ENCODE measurements at regions not wholly inside any gene's neighbourhood (a gene's known extent, or its start where the extent isn't known, plus 50 kb on each side); places are given as distances from the start of the nearest gene placed in this dataset.
A peak's percentile ranks its signal among the peaks of the same experiment; 100 is the strongest.

DNA sequence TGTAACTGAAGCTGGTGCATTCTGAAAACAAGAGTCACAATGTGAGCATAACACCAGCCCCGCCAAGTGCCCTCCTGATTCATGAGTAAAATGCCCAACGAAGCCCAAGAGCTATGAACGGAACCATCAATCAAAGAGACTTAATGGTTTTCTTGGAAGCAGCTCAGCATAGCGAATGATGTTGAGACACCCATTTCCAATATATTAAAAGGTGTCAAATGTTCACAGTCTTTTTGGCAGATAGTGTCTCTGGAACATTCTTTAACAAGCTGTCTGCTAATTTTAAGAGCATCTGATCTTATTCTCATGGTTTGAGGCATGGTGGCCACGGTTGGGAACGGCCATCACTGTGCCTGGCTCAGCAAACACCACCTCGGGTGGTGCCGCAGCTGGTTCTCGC, 133.4 kb upstream of the USP29 start:
- Histone ChIP-seq H3K9ac (ENCODE audit: low read length in 3 of 3) (no peak overlapping the region), H3K27me3 (ENCODE audit: control insufficient read depth, insufficient read depth, low read length) (no peaks in the 10 kb centered on the region), H3K27ac (ENCODE audit: low read depth in 2 of 2, low read length in 2 of 2) (no peak overlapping the region), H3K4me3 (ENCODE audit: low read length in 3 of 3) (no peak overlapping the region), H3K9me3 (ENCODE audit: control insufficient read depth in 2 of 3, insufficient read depth in 1 of 3, low read length in 3 of 3) (peaks cover 0 to 9% (median 0%) of the 10 kb centered on the region in 3 donors), H3K36me3 (ENCODE audit: control insufficient read depth in 2 of 3, insufficient read depth in 3 of 3, low read length in 3 of 3) (no peaks in the 10 kb centered on the region), H3K4me1 (ENCODE audit: control insufficient read depth in 2 of 3, insufficient read depth in 2 of 3, low read depth in 1 of 3, low read length in 3 of 3) (no peaks in the 10 kb centered on the region)
- TF ChIP-seq, protein P1, sequence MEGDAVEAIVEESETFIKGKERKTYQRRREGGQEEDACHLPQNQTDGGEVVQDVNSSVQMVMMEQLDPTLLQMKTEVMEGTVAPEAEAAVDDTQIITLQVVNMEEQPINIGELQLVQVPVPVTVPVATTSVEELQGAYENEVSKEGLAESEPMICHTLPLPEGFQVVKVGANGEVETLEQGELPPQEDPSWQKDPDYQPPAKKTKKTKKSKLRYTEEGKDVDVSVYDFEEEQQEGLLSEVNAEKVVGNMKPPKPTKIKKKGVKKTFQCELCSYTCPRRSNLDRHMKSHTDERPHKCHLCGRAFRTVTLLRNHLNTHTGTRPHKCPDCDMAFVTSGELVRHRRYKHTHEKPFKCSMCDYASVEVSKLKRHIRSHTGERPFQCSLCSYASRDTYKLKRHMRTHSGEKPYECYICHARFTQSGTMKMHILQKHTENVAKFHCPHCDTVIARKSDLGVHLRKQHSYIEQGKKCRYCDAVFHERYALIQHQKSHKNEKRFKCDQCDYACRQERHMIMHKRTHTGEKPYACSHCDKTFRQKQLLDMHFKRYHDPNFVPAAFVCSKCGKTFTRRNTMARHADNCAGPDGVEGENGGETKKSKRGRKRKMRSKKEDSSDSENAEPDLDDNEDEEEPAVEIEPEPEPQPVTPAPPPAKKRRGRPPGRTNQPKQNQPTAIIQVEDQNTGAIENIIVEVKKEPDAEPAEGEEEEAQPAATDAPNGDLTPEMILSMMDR (IDR thresholded peaks at IDR 0.05; ENCODE audit: borderline replicate concordance, extremely low read depth, insufficient read depth): no peak
- DNase-seq: peak in 1 of 5 donors; percentile 18
- intact Hi-C loops (cut with DNase I): no loop called here
- no peak for FAIRE-seq

DNA sequence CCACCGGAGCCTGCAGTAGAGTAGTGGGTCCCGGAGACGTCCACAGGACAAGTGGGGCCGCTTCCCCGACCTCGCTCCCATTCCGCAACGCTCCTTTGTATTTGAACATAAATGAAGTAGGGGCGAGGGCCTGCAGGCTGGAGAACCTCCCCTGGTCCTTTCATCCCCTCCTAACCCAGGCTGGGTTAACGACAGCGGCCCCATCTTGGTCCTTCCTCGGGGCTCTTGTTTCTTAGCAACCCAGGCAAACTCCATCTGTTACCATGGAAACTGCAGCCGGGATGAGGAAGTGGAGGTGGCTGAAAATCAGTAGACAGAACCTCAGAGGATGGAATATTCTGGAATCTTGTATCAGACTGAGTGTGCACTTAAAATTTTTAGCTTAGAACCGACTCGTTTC, 132.6 kb upstream of the USP29 start:
- Histone ChIP-seq H3K27me3 (ENCODE audit: control insufficient read depth, insufficient read depth, low read length) (no peaks in the 10 kb centered on the region), H3K4me3 (ENCODE audit: low read length in 3 of 3) (no peak overlapping the region), H3K9ac (ENCODE audit: low read length in 3 of 3) (no peak overlapping the region), H3K27ac (ENCODE audit: low read depth in 2 of 2, low read length in 2 of 2) (no peak overlapping the region), H3K4me1 (ENCODE audit: control insufficient read depth in 2 of 3, insufficient read depth in 2 of 3, low read depth in 1 of 3, low read length in 3 of 3) (no peaks in the 10 kb centered on the region), H3K36me3 (ENCODE audit: control insufficient read depth in 2 of 3, insufficient read depth in 3 of 3, low read length in 3 of 3) (no peaks in the 10 kb centered on the region), H3K9me3 (ENCODE audit: control insufficient read depth in 2 of 3, insufficient read depth in 1 of 3, low read length in 3 of 3) (peaks cover 0 to 9% (median 0%) of the 10 kb centered on the region in 3 donors)
- no peak for FAIRE-seq
- DNase-seq: peak in 1 of 5 donors; percentile 36
- TF ChIP-seq, protein P1 (IDR thresholded peaks at IDR 0.05; ENCODE audit: borderline replicate concordance, extremely low read depth, insufficient read depth): no peak
- intact Hi-C loops (cut with DNase I): no loop called here

DNA sequence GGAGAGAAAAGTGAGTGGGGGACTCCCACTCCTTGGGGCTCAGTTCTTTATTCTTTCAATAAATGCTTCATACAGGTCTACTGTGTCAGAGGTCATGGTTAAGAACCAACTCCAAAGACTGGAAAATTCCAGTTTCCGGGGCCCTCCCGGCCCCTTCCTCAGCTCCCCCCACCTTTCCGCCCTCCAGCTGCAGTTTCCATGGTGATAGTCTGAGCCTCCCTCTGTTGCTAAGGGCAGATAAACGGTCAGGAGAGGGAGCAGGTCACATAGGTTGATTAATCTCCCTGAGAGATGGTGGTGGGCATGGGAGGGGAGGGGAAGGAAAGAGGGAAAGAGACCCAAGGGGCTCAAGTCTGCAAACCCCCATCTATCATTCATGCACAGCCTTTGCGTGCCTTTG, 131.5 kb upstream of the USP29 start:
- no peaks in the 10 kb centered on the region for H3K27me3 ChIP-seq (ENCODE audit: control insufficient read depth, insufficient read depth, low read length)
- no peak overlapping the region for H3K4me3 ChIP-seq (ENCODE audit: low read length in 3 of 3)
- TF ChIP-seq, protein P1 (IDR thresholded peaks at IDR 0.05; ENCODE audit: borderline replicate concordance, extremely low read depth, insufficient read depth): no peak
- H3K9me3 ChIP-seq (ENCODE audit: control insufficient read depth in 2 of 3, insufficient read depth in 1 of 3, low read length in 3 of 3): peaks cover 0 to 9% (median 0%) of the 10 kb centered on the region in 3 donors
- no peaks in the 10 kb centered on the region for H3K36me3 ChIP-seq (ENCODE audit: control insufficient read depth in 2 of 3, insufficient read depth in 3 of 3, low read length in 3 of 3)
- H3K9ac ChIP-seq (ENCODE audit: low read length in 3 of 3): no peak overlapping the region
- DNase-seq (peak in 3 of 5 donors; percentile 62 to 65 (median 64)), FAIRE-seq (no peak)
- intact Hi-C loops (cut with DNase I): no loop called here
- no peaks in the 10 kb centered on the region for H3K4me1 ChIP-seq (ENCODE audit: control insufficient read depth in 2 of 3, insufficient read depth in 2 of 3, low read depth in 1 of 3, low read length in 3 of 3)
- H3K27ac ChIP-seq (ENCODE audit: low read depth in 2 of 2, low read length in 2 of 2): no peak overlapping the region

DNA sequence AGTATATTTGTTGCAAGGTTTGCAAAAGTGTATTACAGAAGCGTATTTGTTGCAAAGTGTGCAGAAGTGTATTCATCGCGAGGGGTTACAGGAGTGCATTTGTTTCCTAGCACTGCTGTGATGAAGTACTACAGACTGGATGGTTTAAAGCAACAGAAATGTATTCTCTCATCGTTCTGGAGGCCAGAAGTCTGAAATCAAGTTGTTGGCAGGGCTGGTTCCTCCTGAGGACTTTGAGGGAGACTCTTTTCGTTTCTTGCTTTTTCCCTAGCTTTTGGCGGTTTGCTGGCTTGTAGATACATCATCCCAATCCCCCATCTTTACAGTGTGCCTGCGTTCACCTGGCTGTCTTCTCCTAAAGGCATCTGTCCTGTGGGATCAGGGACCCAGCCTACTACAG, 127.9 kb upstream of the USP29 start:
- intact Hi-C loops (cut with DNase I): no loop called here
- no peak for FAIRE-seq
- H3K9me3 ChIP-seq (ENCODE audit: control insufficient read depth in 2 of 3, insufficient read depth in 1 of 3, low read length in 3 of 3): no peaks in the 10 kb centered on the region
- no peak overlapping the region for H3K9ac ChIP-seq (ENCODE audit: low read length in 3 of 3)
- no peaks in the 10 kb centered on the region for H3K4me1 ChIP-seq (ENCODE audit: control insufficient read depth in 2 of 3, insufficient read depth in 2 of 3, low read depth in 1 of 3, low read length in 3 of 3)
- H3K4me3 ChIP-seq (ENCODE audit: low read length in 3 of 3): no peak overlapping the region
- no peak for DNase-seq
- no peak overlapping the region for H3K27ac ChIP-seq (ENCODE audit: low read depth in 2 of 2, low read length in 2 of 2)
- no peaks in the 10 kb centered on the region for H3K36me3 ChIP-seq (ENCODE audit: control insufficient read depth in 2 of 3, insufficient read depth in 3 of 3, low read length in 3 of 3)
- TF ChIP-seq, protein P1 (IDR thresholded peaks at IDR 0.05; ENCODE audit: borderline replicate concordance, extremely low read depth, insufficient read depth): no peak
- H3K27me3 ChIP-seq (ENCODE audit: control insufficient read depth, insufficient read depth, low read length): no peaks in the 10 kb centered on the region

Data from kidney (tissue), 13 donors.